ENCODE measurements at regions not wholly inside any gene's neighbourhood (a gene's known extent, or its start where the extent isn't known, plus 50 kb on each side); places are given as distances from the start of the nearest gene placed in this dataset.

DNA sequence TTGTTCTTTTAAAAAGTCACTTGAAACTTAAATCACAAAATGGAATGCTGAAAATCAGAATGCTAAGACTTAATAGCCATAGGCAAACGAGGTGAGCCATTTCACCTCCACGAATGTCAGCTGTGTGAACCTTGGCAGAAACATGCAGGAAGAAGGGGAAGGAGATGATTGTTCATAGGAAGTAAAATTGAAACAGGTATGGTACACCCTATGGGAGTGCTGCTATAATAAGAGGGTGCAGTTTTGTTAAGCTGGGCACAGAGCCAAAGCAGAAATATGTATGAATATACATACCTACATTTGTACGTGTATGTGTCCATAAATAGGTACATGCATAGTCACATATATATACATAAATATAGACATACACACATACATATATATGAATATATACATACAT lies 51.0 kb upstream of the SPINK5 start:
- DNase-seq, result no peak

GRCh38 chr5:148011398-148012137 lies 52.2 kb upstream of the SPINK5 start:
- peak in 1 of 2 experiments; percentile 6 for DNase-seq

GRCh38 chr5:148005788-148006520 lies 57.8 kb upstream of the SPINK5 start:
- DNase-seq, result peak in 1 of 2 experiments; percentile 32

DNA sequence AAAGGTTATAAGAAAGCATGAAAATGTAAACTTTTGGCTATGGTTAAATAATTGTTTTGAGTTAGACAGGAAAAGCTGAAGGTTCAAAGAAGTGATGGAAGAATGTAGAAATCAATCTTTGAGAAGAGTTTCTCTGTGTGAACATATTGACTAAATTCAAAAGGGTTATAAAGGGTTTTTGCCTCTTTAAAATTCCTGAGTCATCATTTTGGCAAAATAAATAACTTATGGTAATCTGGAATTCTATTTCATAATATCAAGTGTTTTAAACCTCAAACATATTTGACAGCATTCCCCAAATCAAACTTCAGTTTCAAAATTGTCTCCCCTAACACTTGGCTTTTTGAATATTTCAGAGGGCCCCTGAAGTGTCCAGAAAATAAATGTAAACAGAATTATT lies 60.6 kb upstream of the SPINK5 start:
- no peak for DNase-seq

DNA sequence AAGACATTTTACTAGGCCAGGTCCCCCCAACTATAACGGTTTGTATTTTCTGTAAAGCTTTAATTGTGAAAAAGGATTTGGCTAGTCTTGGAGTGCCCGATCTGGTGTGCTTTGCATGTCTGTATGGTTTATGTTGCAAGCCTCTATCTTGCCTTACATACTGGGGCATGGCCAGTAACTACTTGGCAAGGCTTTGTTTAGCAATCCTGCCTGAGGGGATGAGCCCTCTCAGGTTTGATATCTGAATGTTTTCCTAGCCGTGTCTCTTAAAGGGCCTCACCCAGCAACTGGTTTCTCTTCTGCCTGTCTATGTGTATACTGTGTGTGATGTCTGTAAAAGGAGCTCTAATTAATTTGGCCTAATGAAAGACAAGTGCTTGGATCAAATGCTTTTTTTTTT lies 61.3 kb upstream of the SPINK5 start:
- no peak for DNase-seq

GRCh38 chr5:148000036-148000435 lies 63.7 kb upstream of the SPINK5 start:
- no peak for DNase-seq

DNA sequence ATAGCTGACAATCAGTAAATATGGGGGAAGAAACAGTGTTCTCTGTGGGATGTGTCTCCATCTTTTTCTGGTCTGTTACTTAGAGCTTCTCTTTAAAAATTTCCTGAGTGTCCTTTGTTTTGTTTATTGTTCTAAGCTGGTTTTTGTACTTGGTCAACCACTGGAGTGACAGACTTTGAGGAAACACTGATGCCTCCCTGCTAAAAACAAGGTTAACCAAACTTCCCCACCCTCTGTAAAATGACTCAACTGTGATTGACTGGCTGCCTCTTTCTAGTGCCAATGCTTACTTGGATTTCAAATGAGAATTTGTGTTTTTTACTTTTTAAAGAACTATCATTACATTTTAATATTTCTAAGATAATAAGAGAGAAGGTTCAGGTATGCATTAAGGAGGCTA lies 65.1 kb upstream of the SPINK5 start:
- DNase-seq, result no peak

- DNase-seq, result no peak
Measured at GRCh38 chr5:147997486-147997885, 66.3 kb upstream of the SPINK5 start.

- no peak for DNase-seq
Measured at GRCh38 chr5:147996379-147996778, 67.4 kb upstream of the SPINK5 start.

- DNase-seq, result no peak
Measured at GRCh38 chr5:147995846-147996245, 67.9 kb upstream of the SPINK5 start.

GRCh38 chr5:147989994-147990393 lies 73.8 kb upstream of the SPINK5 start:
- DNase-seq, result no peak

GRCh38 chr5:147989239-147989638 lies 74.5 kb upstream of the SPINK5 start:
- DNase-seq, result no peak

GRCh38 chr5:147986134-147986757 lies 77.5 kb upstream of the SPINK5 start:
- no peak for DNase-seq

DNA sequence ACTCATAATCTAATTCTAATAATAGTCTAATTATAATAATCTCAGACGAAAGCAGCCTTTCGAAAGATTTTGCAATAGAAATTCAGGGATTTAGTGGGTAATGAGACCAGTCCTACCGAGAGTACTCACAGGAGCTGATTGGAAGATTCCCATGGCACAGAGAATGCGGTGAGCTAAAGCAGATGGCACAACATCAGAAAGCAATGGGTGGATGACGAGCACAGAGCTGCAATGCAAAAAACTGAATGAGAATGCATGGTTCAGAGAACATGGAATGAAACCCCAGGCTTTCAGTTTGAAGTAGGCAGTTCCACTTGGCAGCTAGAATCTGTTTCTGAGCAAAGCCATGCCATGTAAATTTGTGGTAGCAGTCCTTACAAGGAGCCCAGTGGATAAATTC lies 78.2 kb upstream of the SPINK5 start:
- DNase-seq, result no peak

GRCh38 chr5:147983742-147984141 lies 77.4 kb upstream of the C5orf46 start:
- DNase-seq, result no peak

DNA sequence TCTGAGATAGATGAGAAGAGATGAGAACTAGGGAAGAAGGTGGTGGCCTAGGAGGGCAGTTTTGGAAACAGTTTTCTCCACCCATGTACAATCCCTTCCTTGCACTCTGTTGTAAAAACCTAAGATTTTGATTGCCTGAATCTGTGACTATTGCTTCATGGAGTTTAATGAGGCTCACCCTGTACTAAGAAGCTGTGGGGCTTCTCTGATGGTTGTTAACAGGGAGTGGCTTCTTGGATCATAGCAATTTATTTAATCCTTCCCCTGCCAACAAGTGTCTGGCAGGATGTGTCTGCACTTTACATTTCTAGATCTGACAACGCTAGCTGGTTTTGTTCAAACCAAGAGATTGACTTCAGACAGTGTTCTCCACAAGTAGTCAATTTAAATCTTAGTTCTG lies 74.7 kb upstream of the C5orf46 start:
- DNase-seq, result no peak

DNA sequence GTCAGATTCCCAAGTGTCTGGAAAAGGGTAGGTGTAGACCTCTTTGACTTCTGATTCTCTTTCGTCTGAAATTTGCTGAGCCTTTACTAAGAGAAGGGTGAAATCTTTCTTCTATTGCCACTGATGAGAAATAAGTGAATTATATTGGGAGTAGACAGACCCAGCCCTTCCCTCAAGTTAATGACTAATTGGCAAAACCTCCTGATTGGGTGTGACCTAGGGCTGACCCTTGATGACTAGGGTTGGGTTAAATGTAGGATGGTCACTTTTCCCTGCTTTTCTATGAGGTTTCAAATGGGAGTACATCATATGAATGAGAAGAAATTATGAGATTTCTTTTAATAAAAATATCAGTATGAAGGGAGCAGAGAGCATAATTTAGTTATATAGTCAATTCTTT lies 73.4 kb upstream of the C5orf46 start:
- no peak for DNase-seq

DNA sequence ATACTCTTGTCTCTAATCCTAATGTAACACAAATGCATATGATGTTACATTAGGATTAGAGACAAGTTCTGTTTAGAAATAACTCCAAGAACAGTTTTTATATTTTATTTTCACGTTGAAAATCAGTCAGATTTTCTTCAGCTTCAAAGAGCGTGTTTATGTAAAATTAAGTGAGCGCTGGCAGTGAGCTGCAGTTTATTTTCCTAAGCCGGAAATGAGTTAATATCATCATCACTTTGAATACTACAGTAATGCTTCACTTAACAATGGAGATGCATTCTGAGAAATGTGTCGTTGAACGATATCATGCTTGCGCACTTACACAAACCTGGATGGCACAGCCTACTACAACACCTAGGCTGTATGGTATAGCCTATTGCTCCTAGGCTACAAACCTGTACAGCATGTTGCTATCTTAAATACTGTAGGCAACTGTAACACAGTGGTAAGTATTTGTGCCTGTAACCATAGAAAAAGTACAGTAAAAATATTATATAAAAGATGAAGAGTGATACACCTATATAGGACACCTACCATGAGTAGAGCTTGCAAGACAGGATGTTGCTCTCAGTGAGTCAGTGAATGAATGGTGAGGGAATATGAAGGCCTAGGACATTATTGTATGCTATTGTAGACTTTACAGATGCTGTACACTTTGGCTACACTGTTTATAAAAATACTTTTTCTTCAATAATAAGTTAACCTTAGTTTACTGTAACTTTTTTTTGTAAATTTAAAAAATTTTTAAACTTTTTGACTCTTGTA lies 65.9 kb upstream of the C5orf46 start:
- DNase-seq, result peak; percentile 13 to 21

GRCh38 chr5:147971472-147971871 lies 65.1 kb upstream of the C5orf46 start:
- DNase-seq, result peak in 1 of 2 experiments; percentile 2

GRCh38 chr5:147968855-147969254 lies 62.5 kb upstream of the C5orf46 start:
- no peak for DNase-seq

DNA sequence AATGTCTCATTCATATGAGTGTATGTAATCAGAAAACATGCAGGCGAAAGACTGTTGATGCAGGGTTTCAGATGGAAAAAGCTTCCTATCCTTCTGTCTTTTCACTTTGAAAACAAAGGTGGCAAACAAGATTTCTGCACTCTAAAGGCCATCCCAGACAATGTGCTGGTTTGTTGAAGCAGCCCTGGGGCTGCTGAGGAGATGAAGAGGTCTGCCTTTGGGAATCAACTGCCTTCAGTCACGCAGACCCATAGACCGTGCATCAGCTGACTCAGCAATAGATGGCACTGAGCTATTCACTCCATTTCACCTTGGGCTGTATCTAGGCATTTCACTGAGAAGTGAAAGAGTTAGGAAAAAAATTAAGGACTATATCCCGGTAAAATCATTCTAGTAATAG lies 60.5 kb upstream of the C5orf46 start:
- no peak for DNase-seq

- no peak for DNase-seq
Measured at GRCh38 chr5:147966326-147966725, 60.0 kb upstream of the C5orf46 start.

GRCh38 chr5:147965715-147966114 lies 59.4 kb upstream of the C5orf46 start:
- DNase-seq, result no peak

Measured in NCI-H526 (cell line).